Skin of body (tissue), 1 donor: ENCODE measurements at regions not wholly inside any gene's neighbourhood (a gene's known extent, or its start where the extent isn't known, plus 50 kb on each side); places are given as distances from the start of the nearest gene placed in this dataset.
A peak's percentile ranks its signal among the peaks of the same experiment; 100 is the strongest.
"Not testable (repeated sequence)": the region's sequence is repeated elsewhere in the genome, so short reads cannot be mapped to it uniquely, and the experiment has no call there.

ENCODE experiments used
- DNase-seq: peaks from one replicate; lab custom pipeline; 2025; lab: John Stamatoyannopoulos, UW

GRCh38 chr10:121690152-121690848 is 92.1 kb upstream of the FGFR2 start:
- DNase-seq = no peak

GRCh38 chr10:121687095-121687813 is 89.0 kb upstream of the FGFR2 start:
- DNase-seq = no peak

- DNase-seq = no peak
Measured at GRCh38 chr10:121684276-121684675, 86.0 kb upstream of the FGFR2 start.

GRCh38 chr10:121683816-121684215 is 85.6 kb upstream of the FGFR2 start:
- DNase-seq = no peak

- no peak for DNase-seq
Measured at GRCh38 chr10:121683366-121683765, 85.1 kb upstream of the FGFR2 start.

GRCh38 chr10:121681997-121682687 is 83.9 kb upstream of the FGFR2 start:
- DNase-seq = no peak

GRCh38 chr10:121680879-121681655 is 82.8 kb upstream of the FGFR2 start:
- peak; percentile 67 for DNase-seq

GRCh38 chr10:121679916-121680315 is 81.7 kb upstream of the FGFR2 start:
- no peak for DNase-seq

GRCh38 chr10:121678631-121679174 is 80.5 kb upstream of the FGFR2 start:
- DNase-seq = no peak

- no peak for DNase-seq
Measured at GRCh38 chr10:121677880-121678279, 79.6 kb upstream of the FGFR2 start.

- DNase-seq = no peak
Measured at GRCh38 chr10:121675344-121675743, 77.1 kb upstream of the FGFR2 start.

GRCh38 chr10:121674885-121675284 is 76.6 kb upstream of the FGFR2 start:
- no peak for DNase-seq

- no peak for DNase-seq
Measured at GRCh38 chr10:121672733-121673132, 74.5 kb upstream of the FGFR2 start.

- not testable (repeated sequence) for DNase-seq
Measured at GRCh38 chr10:121669840-121670239, 71.6 kb upstream of the FGFR2 start.

- no peak for DNase-seq
Measured at GRCh38 chr10:121669028-121669374, 70.8 kb upstream of the FGFR2 start.

- peak; percentile 77 for DNase-seq
Measured at GRCh38 chr10:121668314-121669027, 70.2 kb upstream of the FGFR2 start.

- peak; percentile 88 for DNase-seq
Measured at GRCh38 chr10:121667948-121668313, 69.7 kb upstream of the FGFR2 start.

- no peak for DNase-seq
Measured at GRCh38 chr10:121665809-121666208, 67.6 kb upstream of the FGFR2 start.

- no peak for DNase-seq
Measured at GRCh38 chr10:121664671-121665070, 66.4 kb upstream of the FGFR2 start.

GRCh38 chr10:121662945-121663917 is 65.0 kb upstream of the FGFR2 start:
- no peak for DNase-seq
